H1 (cell line): ENCODE measurements at regions not wholly inside any gene's neighbourhood (a gene's known extent, or its start where the extent isn't known, plus 50 kb on each side); places are given as distances from the start of the nearest gene placed in this dataset.

Source experiments
- CTCF ChIA-PET: fragments of 300-600 bp; sonication (Branson Sonifier 250); formaldehyde crosslinking; loops from one replicate; lab custom pipeline; 2021; ENCODE audit not compliant: partially characterized antibody; lab: Charles Lee
- POLR2A ChIA-PET: fragments of 300-600 bp; sonication (Branson Sonifier 250); formaldehyde crosslinking; loops from one replicate; lab custom pipeline; 2021; ENCODE audit warnings: inconsistent platforms; ENCODE audit not compliant: partially characterized antibody; lab: Charles Lee
- DNase-seq, 2 experiments: peaks; one replicate each; pipeline versions ENCODE4 v3.0.0 to v3.0.0-alpha.2; 2010 to 2022; ENCODE audit warnings: low spot score in 2 of 2, low read depth in 1 of 2, mixed read lengths in 1 of 2
- FAIRE-seq: peaks from 2 replicates; lab custom pipeline; 2011; peaks lifted over from hg19 to GRCh38; lab: Jason Lieb, UNC
- H2AFZ ChIP-seq: 2 replicates; pipeline ENCODE4 v1.8.1; 2012; ENCODE audit warnings: low read length, inconsistent platforms
- H2AK5ac ChIP-seq: 2 replicates; pipeline ENCODE4 v1.6.1; 2013; ENCODE audit warnings: low read depth, low read length
- H2BK120ac ChIP-seq: replicated peaks from 2 replicates; pipeline ENCODE3; 2013; ENCODE audit warnings: low read depth, low read length, inconsistent platforms
- H2BK12ac ChIP-seq: 2 replicates; pipeline ENCODE4 v1.6.1; 2013; ENCODE audit warnings: low read depth, low read length
- H2BK15ac ChIP-seq: 2 replicates; pipeline ENCODE4 v1.6.1; 2013; ENCODE audit warnings: low read length
- H2BK20ac ChIP-seq: 2 replicates; pipeline ENCODE4 v1.6.1; 2013; ENCODE audit warnings: low read length
- H2BK5ac ChIP-seq: 2 replicates; pipeline ENCODE4 v1.6.1; 2013; ENCODE audit warnings: low read depth, low read length
- H3K14ac ChIP-seq: 2 replicates; pipeline ENCODE4 v1.6.1; 2013; ENCODE audit warnings: inconsistent platforms; ENCODE audit not compliant: insufficient read length
- H3K18ac ChIP-seq: 2 replicates; pipeline ENCODE4 v1.6.1; 2013; ENCODE audit warnings: low read length; ENCODE audit errors: extremely low read depth
- H3K23ac ChIP-seq: 2 replicates; pipeline ENCODE4 v1.6.1; 2013; ENCODE audit warnings: inconsistent platforms; ENCODE audit not compliant: insufficient read length
- H3K23me2 ChIP-seq: 2 replicates; pipeline ENCODE4 v1.6.1; 2013; ENCODE audit warnings: low read depth, low read length
- H3K27ac ChIP-seq: 2 replicates; pipeline ENCODE4 v1.6.1; 2011; ENCODE audit warnings: low read depth, low read length, inconsistent platforms
- H3K27me3 ChIP-seq, 4 experiments: replicated peaks in 1 of 4; 1 replicate in 1 of 4; 2 replicates in 3 of 4; pipeline versions ENCODE4 v1.6.1 to v1.8.1; 2011 to 2013; ENCODE audit warnings: low read length in 3 of 4, mild to moderate bottlenecking in 3 of 4, inconsistent platforms in 2 of 4, mixed read lengths in 2 of 4, moderate library complexity in 1 of 4; ENCODE audit not compliant: control insufficient read depth in 3 of 4, insufficient read depth in 3 of 4; ENCODE audit errors: extremely low read depth in 1 of 4
- H3K36me3 ChIP-seq, 4 experiments: 2 replicates each; pipeline versions ENCODE4 v1.6.1 to v1.8.1; 2011 to 2013; ENCODE audit warnings: mild to moderate bottlenecking in 4 of 4, low read length in 3 of 4, moderate library complexity in 2 of 4, control low read depth in 1 of 4, inconsistent platforms in 1 of 4; ENCODE audit not compliant: insufficient read depth in 4 of 4, control insufficient read depth in 2 of 4
- H3K4ac ChIP-seq: replicated peaks from 2 replicates; pipeline ENCODE3; 2013; ENCODE audit warnings: low read length, low read depth, mixed read lengths, inconsistent platforms; ENCODE audit not compliant: insufficient read length
- H3K4me1 ChIP-seq, 4 experiments: replicated peaks in 1 of 4; 1 replicate in 1 of 4; 2 replicates in 3 of 4; pipeline versions ENCODE4 v1.6.1 to v1.8.1; 2011 to 2013; ENCODE audit warnings: low read length in 3 of 4, inconsistent platforms in 2 of 4, mixed read lengths in 1 of 4; ENCODE audit not compliant: insufficient read depth in 4 of 4, control insufficient read depth in 3 of 4
- H3K4me2 ChIP-seq, 2 experiments: 2 replicates each; pipeline versions ENCODE4 v1.6.1 to v1.8.1; 2011 to 2013; ENCODE audit warnings: low read depth in 2 of 2, low read length in 2 of 2, control low read depth in 1 of 2, inconsistent platforms in 1 of 2, mild to moderate bottlenecking in 1 of 2; ENCODE audit not compliant: insufficient read depth in 1 of 2
- H3K4me3 ChIP-seq, 4 experiments: fragments of 200-600, 300-600 bp in 1 of 4; sonication (generic), shearing (Covaris generic), sonication (Bioruptor Twin) in 1 of 4; 2 replicates each; pipeline versions ENCODE4 v1.5.1 to v1.8.1; 2011 to 2016; ENCODE audit warnings: low read length in 4 of 4, low read depth in 3 of 4, control low read depth in 2 of 4, inconsistent platforms in 2 of 4, mild to moderate bottlenecking in 2 of 4, mixed read lengths in 1 of 4, moderate library complexity in 1 of 4; ENCODE audit not compliant: insufficient read depth in 2 of 4; ENCODE audit errors: extremely low read depth in 1 of 4
- H3K56ac ChIP-seq: replicated peaks from 2 replicates; pipeline ENCODE3; 2013; ENCODE audit warnings: low read depth, mild to moderate bottlenecking, mixed read lengths, low read length, inconsistent platforms; ENCODE audit not compliant: insufficient read length
- H3K79me1 ChIP-seq: 2 replicates; pipeline ENCODE4 v1.6.1; 2013; ENCODE audit warnings: low read depth, low read length, control low read depth
- H3K79me2 ChIP-seq, 2 experiments: 2 replicates each; pipeline versions ENCODE4 v1.6.1 to v1.8.1; 2012 to 2013; ENCODE audit warnings: low read length in 2 of 2, mild to moderate bottlenecking in 2 of 2, inconsistent platforms in 1 of 2; ENCODE audit not compliant: insufficient read depth in 2 of 2, control insufficient read depth in 1 of 2
- H3K9ac ChIP-seq, 4 experiments: replicated peaks in 1 of 4; 1 replicate in 1 of 4; 2 replicates in 3 of 4; pipeline versions ENCODE4 v1.6.1 to v1.8.1; 2011 to 2013; ENCODE audit warnings: low read depth in 3 of 4, low read length in 3 of 4, control low read depth in 2 of 4, mild to moderate bottlenecking in 2 of 4, moderate library complexity in 2 of 4, inconsistent platforms in 1 of 4; ENCODE audit errors: extremely low read depth in 1 of 4
- H3K9me3 ChIP-seq, 2 experiments: 2 replicates each; pipeline versions ENCODE4 v1.6.1 to v1.8.1; 2012 to 2013; ENCODE audit warnings: mild to moderate bottlenecking in 2 of 2, moderate library complexity in 2 of 2, control low read depth in 1 of 2, inconsistent platforms in 1 of 2, low read depth in 1 of 2, low read length in 1 of 2, mixed read lengths in 1 of 2; ENCODE audit not compliant: insufficient read depth in 2 of 2
- H4K20me1 ChIP-seq, 2 experiments: replicated peaks in 1 of 2; 2 replicates each; pipeline versions ENCODE3 to v1.8.1; 2011 to 2013; ENCODE audit warnings: inconsistent platforms in 2 of 2, low read length in 2 of 2, mild to moderate bottlenecking in 1 of 2; ENCODE audit not compliant: insufficient read depth in 2 of 2, control insufficient read depth in 1 of 2
- H4K5ac ChIP-seq: 2 replicates; pipeline ENCODE4 v1.6.1; 2013; ENCODE audit warnings: low read length, low read depth, mixed read lengths, inconsistent platforms; ENCODE audit not compliant: insufficient read length
- H4K8ac ChIP-seq: 2 replicates; pipeline ENCODE4 v1.8.0; 2013; ENCODE audit warnings: mild to moderate bottlenecking, moderate library complexity, low read length, inconsistent platforms; ENCODE audit not compliant: insufficient read depth; ENCODE audit errors: extremely low read depth
- H4K91ac ChIP-seq: replicated peaks from 2 replicates; pipeline ENCODE3; 2013; ENCODE audit warnings: low read length, mixed read lengths, inconsistent platforms; ENCODE audit not compliant: insufficient read length
- EZH2 ChIP-seq: fragments of 200-600 bp; sonication (generic); IDR thresholded peaks from 2 replicates; pipeline ENCODE4 v1.7.1; 2012; ENCODE audit warnings: low read depth, mild to moderate bottlenecking, moderate library complexity, low read length, inconsistent platforms; ENCODE audit not compliant: severe bottlenecking
- RAD21 ChIP-seq, 2 experiments: IDR thresholded peaks in 1 of 2; conservative IDR thresholded peaks in 1 of 2; 2 replicates each; pipeline ENCODE4 v1.6.1; 2011; ENCODE audit warnings: low read depth in 2 of 2, low read length in 2 of 2, improper control_type of control experiment in 1 of 2, inconsistent platforms in 1 of 2, mild to moderate bottlenecking in 1 of 2, moderate library complexity in 1 of 2
- WGBS, 2 experiments: shearing (Covaris generic) in 1 of 2; methylation state at CpG; one replicate each; pipeline versions ENCODE4 v1.1.6 to v1.1.7; 2013 to 2015; ENCODE audit warnings: low lambda C conversion rate in 2 of 2, mixed read lengths in 2 of 2, inconsistent platforms in 1 of 2, low coverage in 1 of 2, missing lambda C conversion rate in 1 of 2; ENCODE audit not compliant: insufficient replicate concordance in 2 of 2, insufficient coverage in 1 of 2, insufficient read length in 1 of 2; ENCODE audit errors: extremely low coverage in 1 of 2, missing lambda C conversion rate in 1 of 2; 5-methylcytosine and 5-hydroxymethylcytosine counted together

DNA sequence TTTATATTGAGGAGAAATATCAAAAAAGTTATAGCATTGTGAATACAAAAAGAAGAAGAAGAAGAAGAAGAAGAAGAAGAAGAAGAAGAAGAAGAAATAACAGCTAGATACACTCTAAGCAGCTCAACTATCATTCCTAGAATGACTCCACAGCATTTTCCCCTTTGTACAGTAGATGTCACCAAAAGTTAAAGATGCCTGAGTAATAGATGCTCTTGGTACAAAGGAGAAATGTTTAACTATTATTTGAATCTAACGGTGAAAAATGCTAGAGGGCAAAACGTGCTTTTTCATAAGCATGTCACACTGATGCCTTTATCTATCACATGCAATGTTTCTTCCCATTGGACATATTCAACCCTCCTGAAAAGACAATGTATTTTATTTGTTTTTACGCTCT lies 178.4 kb upstream of the GPRIN3 start:
- Histone ChIP-seq H3K4me3 (no peak overlapping the region), H2BK15ac (no peak overlapping the region), H3K56ac (no peak overlapping the region), H4K91ac (no peak overlapping the region), H4K5ac (no peak overlapping the region), H2BK120ac (no peak overlapping the region), H2BK12ac (no peak overlapping the region), H4K8ac (no peak overlapping the region), H3K9me3 (peaks cover 0 to 3% of the 10 kb centered on the region in 2 experiments; a peak in 1 of 4 replicates), H3K14ac (no peak overlapping the region), H3K79me1 (no peaks in the 10 kb centered on the region), H3K36me3 (no peaks in the 10 kb centered on the region; a peak in 1 of 8 replicates), H3K27me3 (no peaks in the 10 kb centered on the region), H3K9ac (no peak overlapping the region), H2AK5ac (no peak overlapping the region), H3K23me2 (no peaks in the 10 kb centered on the region), H3K4me2 (no peak overlapping the region), H3K4ac (no peak overlapping the region), H4K20me1 (no peaks in the 10 kb centered on the region), H3K79me2 (no peaks in the 10 kb centered on the region), H3K4me1 (no peaks in the 10 kb centered on the region; a peak in 1 of 7 replicates), H3K23ac (no peak overlapping the region), H3K27ac (no peak overlapping the region), H3K18ac (no peak overlapping the region), H2AFZ (no peak overlapping the region), H2BK5ac (no peak overlapping the region), H2BK20ac (no peak overlapping the region)
- no peak for FAIRE-seq
- POLR2A ChIA-PET, result no interaction called here
- DNase-seq, result no peak
- CTCF ChIA-PET, result interaction anchor here (0.6 to 2.7 kb wide), 9 partner anchors 8 to 310 kb away, joined by 3 to 9 read pairs (median 3); no protein-coding TSS in a partner anchor
- 80% methylated on average over 3 of the region's 3 CpGs; no CpG with 5 or more reads in 1 of the 2 experiments for WGBS, 2 experiments
- no peak for TF ChIP-seq EZH2
- TF ChIP-seq RAD21 (IDR thresholded peaks at IDR 0.05 in 1 of 2, conservative IDR thresholded peaks at IDR 0.05 in 1 of 2; ENCODE audit: low read depth in 2 of 2, low read length in 2 of 2), result peak; percentile 46 to 49
